Activated CD8-positive, alpha-beta memory T cell treated with anti-CD3 and anti-CD28 coated beads, Interleukin-2, amount 10 ng/mL, durations not matched to agents 7 days and 5 days (primary cell): ENCODE measurements at regions not wholly inside any gene's neighbourhood (a gene's known extent, or its start where the extent isn't known, plus 50 kb on each side); places are given as distances from the start of the nearest gene placed in this dataset.

ENCODE experiments used
- ATAC-seq: fragments of 150-1000 bp; cut with Tn5 transposase; one replicate; pipeline ENCODE4 v1.10.0; 2021; ENCODE audit warnings: moderate library complexity
- CTCF ChIA-PET: fragments of 350-600 bp; sonication (Branson Sonifier 250); formaldehyde crosslinking; loops from one replicate; lab custom pipeline; 2021; ENCODE audit warnings: antibody characterized with exemption; lab: Charles Lee
- DNase-seq: peaks from one replicate; pipeline ENCODE4 v3.0.0-alpha.2; 2020
- H3K27ac Mint-ChIP-seq: one replicate; pipeline ENCODE4 v1.8.0; 2021; ENCODE audit warnings: mild to moderate bottlenecking, mixed read lengths
- H3K27me3 Mint-ChIP-seq: one replicate; pipeline ENCODE4 v1.8.0; 2021; ENCODE audit warnings: mixed read lengths
- H3K36me3 Mint-ChIP-seq: one replicate; pipeline ENCODE4 v1.8.0; 2021; ENCODE audit warnings: mild to moderate bottlenecking, mixed read lengths
- H3K4me1 Mint-ChIP-seq: one replicate; pipeline ENCODE4 v1.8.0; 2021; ENCODE audit warnings: mixed read lengths
- H3K4me3 Mint-ChIP-seq: one replicate; pipeline ENCODE4 v1.8.0; 2021; ENCODE audit warnings: mild to moderate bottlenecking, moderate library complexity, mixed read lengths
- H3K9me3 Mint-ChIP-seq: one replicate; pipeline ENCODE4 v1.8.0; 2022; ENCODE audit warnings: low read depth, mixed read lengths

DNA sequence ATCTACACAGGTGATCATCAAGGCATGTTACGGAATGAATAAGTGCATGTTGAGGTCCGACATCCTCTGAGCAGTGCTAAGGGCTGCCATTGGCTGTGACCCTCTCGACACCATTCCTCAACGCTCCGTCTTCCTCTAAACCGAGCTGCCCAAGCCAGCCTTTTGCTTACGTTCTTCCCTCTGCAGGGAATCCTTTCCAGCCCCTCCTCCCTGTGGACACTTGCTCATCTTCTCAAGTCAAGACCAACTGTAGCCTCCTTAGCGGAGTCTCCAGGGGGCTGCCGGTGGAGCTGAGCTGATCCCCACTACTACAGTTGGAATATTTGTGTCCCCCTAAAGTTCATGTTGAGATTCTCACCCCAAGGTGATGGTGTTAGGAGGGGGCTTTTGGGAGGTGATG lies 781.0 kb downstream of the TBC1D22A start:
- DNase-seq (no peak), ATAC-seq (no peak)
- Mint-ChIP-seq H3K4me3 (no peak overlapping the region), H3K27me3 (no peaks in the 10 kb centered on the region), H3K9me3 (no peaks in the 10 kb centered on the region), H3K36me3 (no peaks in the 10 kb centered on the region), H3K27ac (no peak overlapping the region), H3K4me1 (no peaks in the 10 kb centered on the region)
- CTCF ChIA-PET = no interaction called here

DNA sequence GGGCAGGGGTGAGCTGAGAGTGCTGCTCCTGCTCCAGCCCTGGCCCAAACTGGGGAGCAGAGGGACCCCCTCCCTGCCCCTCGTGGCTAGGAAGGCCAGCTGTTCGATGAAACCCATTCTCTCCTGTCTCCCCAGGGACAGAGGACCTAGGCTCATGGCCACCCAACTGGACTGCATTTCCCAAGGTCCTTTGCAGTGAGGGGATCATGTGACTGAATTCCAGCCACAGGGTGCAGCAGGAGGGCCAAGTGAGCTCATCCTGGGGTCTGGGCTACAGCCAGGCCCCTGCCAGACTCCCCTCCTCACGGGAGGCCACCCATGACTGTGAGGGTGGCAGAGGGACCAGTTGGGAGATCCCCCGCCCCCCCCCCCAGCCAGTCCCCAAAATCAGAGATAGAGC lies 777.6 kb downstream of the TBC1D22A start:
- Mint-ChIP-seq H3K9me3 (peaks cover 3% of the 10 kb centered on the region), H3K4me3 (no peak overlapping the region), H3K36me3 (no peaks in the 10 kb centered on the region), H3K27ac (no peak overlapping the region), H3K27me3 (no peaks in the 10 kb centered on the region), H3K4me1 (no peaks in the 10 kb centered on the region)
- CTCF ChIA-PET = no interaction called here
- DNase-seq (no peak), ATAC-seq (no peak)

DNA sequence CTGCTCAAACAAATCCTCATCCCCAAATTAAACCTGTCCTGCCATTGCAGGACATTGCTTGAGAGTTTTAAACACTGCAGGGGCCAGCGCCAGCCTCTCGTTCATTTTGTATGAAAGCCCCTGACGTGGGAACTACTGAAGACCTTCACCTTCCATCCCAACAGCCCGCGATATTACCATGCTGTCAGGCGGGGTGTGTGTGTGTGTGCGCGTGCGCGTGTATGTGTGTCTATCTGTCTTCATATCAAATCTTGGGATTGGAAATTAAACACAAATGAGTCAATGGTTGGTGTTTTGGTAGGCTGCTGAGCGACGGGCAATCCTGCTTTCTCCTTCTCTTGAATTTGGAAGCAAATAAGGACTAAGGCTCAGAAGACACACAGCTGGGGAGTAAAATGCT lies 776.9 kb downstream of the TBC1D22A start:
- DNase-seq (no peak), ATAC-seq (no peak)
- CTCF ChIA-PET = no interaction called here
- no peaks in the 10 kb centered on the region for H3K4me1 Mint-ChIP-seq
- H3K36me3 Mint-ChIP-seq = no peaks in the 10 kb centered on the region
- H3K4me3 Mint-ChIP-seq = no peak overlapping the region
- H3K27ac Mint-ChIP-seq = no peak overlapping the region
- peaks cover 3% of the 10 kb centered on the region for H3K9me3 Mint-ChIP-seq
- H3K27me3 Mint-ChIP-seq = no peaks in the 10 kb centered on the region

GRCh38 chr22:47535681-47536080 lies 773.2 kb downstream of the TBC1D22A start:
- Mint-ChIP-seq H3K4me1 (no peaks in the 10 kb centered on the region), H3K9me3 (peaks cover 3% of the 10 kb centered on the region), H3K27me3 (no peaks in the 10 kb centered on the region), H3K27ac (no peak overlapping the region), H3K4me3 (no peak overlapping the region), H3K36me3 (no peaks in the 10 kb centered on the region)
- ATAC-seq = no peak
- CTCF ChIA-PET = no interaction called here
- no peak for DNase-seq

DNA sequence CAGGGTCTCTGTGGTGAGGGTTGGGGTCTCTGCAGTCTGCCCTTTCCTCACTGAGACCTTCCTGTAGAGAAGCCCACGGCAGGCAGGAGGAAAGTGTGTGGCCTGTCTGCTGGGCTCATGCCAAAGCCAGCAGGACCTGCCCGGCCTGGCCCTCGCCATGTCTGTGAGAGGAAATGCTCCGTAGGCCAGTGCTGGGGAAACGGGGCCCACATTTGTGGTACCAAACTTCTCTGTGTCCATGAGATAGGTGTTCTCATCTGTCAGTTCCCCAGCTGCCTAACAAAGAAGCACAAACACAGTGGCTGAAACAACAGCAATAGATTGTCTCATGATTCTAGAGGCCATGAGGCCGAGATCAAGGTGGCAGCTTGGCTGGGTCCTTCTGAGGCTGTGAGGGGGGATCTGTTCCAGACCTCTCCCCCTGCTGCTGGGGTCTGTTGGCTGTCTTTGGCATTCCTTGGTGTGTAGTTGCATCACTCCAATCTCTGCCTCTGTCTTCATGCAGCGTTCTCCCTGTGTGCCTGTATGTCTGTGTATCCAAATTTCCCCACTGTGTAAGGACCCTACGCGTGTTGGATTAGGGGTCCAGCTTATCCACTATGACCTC lies 772.5 kb downstream of the TBC1D22A start:
- Mint-ChIP-seq H3K27ac (no peak overlapping the region), H3K4me1 (no peaks in the 10 kb centered on the region), H3K4me3 (no peak overlapping the region), H3K36me3 (no peaks in the 10 kb centered on the region), H3K9me3 (peaks cover 3% of the 10 kb centered on the region), H3K27me3 (no peaks in the 10 kb centered on the region)
- ATAC-seq (no peak), DNase-seq (no peak)
- CTCF ChIA-PET = no interaction called here

DNA sequence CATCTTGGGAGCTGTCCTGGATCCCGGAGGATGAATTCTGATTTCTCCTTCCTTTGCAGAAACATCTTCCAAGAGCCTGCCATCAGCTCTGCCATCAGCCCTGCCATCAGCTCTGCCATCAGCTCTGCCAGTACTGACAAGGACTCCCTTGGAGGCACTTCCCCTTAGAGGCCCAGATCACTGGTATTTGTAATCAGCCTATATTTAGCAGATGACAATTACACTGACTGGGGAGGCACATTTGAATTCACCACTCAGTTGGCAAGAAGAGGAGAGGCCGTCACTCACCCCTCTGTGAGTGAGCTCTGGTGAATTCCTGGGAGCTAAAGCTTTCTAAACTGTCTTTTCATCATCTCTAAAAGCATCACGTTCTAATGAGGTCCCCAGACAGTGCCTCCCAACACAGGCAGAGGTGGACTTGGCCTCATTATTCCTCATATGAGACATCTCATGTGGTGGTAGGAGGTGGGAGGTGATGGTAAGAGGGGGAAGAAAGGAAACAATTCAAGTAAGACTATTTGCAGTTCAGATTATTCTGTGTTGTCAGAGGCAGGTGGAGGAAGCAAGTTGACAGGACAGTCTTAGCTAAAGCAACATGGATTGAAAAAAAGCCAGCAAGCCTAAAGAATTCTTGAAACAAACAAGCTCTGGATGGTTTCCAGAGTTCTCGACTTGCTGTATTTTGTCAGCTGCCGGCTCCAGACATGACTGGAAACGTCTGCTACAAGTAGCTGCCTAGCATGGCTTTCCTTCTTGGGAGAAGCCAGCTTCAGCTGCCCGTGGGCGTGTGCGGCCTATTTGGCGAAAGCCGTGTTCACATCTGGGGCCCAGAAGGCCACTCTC lies 771.7 kb downstream of the TBC1D22A start:
- ATAC-seq (no peak), DNase-seq (no peak)
- Mint-ChIP-seq H3K4me3 (no peak overlapping the region), H3K4me1 (no peaks in the 10 kb centered on the region), H3K27me3 (no peaks in the 10 kb centered on the region), H3K36me3 (no peaks in the 10 kb centered on the region), H3K27ac (no peak overlapping the region), H3K9me3 (peaks cover 3% of the 10 kb centered on the region)
- CTCF ChIA-PET = no interaction called here

DNA sequence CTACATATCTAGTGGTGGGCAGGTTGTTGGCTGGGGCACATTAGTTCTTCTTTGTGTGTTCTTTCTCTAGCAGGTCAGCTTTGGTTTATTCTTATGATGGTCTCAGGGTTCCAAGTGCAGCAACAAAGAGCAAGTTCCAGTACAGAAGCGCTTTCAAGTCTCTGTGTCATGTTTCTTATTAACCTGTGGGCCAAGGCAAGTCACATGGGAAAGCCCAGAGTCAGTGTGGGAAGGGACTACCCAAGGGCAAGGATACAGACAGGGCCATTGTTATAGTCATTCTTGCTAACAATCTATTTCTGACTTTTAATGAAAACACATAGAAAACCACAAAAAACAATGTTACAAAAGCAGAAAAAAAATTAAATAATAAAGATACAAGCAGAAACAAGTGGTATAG lies 754.6 kb downstream of the TBC1D22A start:
- Mint-ChIP-seq H3K9me3 (no peaks in the 10 kb centered on the region), H3K4me3 (no peak overlapping the region), H3K27ac (no peak overlapping the region), H3K36me3 (no peaks in the 10 kb centered on the region), H3K4me1 (no peaks in the 10 kb centered on the region), H3K27me3 (no peaks in the 10 kb centered on the region)
- ATAC-seq = no peak
- DNase-seq = no peak
- CTCF ChIA-PET = no interaction called here

DNA sequence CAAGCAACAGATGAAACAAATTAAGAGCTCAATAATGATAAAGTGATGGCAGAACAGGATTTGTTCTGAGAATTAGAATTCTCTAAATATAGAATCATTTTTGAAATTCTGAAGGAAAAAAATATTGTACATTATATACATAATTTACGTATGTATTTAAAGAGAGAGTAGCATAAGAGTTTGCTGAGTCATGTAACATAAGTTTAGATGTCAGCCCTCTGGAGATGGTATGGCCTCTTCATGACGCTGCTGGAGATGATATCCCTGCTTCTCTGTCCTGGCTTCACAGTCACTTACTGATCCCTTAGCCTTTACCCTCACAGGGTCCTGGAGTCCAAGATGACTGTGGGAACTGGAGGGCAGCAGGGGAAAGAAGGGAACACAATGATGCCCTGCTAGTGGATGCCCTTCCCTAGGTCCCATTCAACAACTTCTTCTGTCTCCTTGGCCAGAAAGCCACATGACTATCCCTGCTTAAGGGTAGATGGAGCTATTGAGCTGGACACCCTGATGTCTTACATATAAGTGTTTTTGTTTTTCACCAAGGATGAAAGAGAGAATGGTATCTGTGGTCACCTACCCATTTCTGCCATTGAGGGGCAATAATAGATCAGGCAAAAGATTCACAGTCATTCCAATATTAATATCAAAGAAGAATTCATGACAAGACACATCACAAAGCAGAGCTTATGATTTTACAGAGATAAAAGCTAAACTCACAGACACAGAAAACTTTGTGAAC lies 753.1 kb downstream of the TBC1D22A start:
- H3K9me3 Mint-ChIP-seq = no peaks in the 10 kb centered on the region
- DNase-seq (no peak), ATAC-seq (no peak)
- H3K27me3 Mint-ChIP-seq = no peaks in the 10 kb centered on the region
- H3K36me3 Mint-ChIP-seq = no peaks in the 10 kb centered on the region
- CTCF ChIA-PET = no interaction called here
- H3K4me3 Mint-ChIP-seq = no peak overlapping the region
- H3K27ac Mint-ChIP-seq = no peak overlapping the region
- no peaks in the 10 kb centered on the region for H3K4me1 Mint-ChIP-seq

DNA sequence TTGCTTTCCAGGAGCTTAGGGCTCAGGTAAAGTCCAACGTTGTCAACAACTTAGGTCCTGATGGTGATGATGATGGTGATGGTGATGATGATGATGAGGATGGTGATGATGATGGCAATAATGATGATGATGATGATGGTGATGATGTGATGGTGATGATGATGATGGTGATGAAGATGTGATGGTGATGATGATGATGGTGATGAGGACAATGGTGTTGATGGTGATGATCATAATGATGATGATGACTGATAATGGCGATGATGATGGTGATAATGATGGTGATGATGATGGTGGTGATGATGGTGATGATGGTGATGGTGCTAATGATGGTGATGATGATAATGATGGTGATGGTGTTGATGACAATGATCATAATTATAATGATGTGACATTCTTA lies 750.2 kb downstream of the TBC1D22A start:
- CTCF ChIA-PET = no interaction called here
- ATAC-seq = no peak
- Mint-ChIP-seq H3K36me3 (no peaks in the 10 kb centered on the region), H3K9me3 (no peaks in the 10 kb centered on the region), H3K27me3 (no peaks in the 10 kb centered on the region), H3K4me3 (no peak overlapping the region), H3K27ac (no peak overlapping the region), H3K4me1 (no peaks in the 10 kb centered on the region)
- no peak for DNase-seq

DNA sequence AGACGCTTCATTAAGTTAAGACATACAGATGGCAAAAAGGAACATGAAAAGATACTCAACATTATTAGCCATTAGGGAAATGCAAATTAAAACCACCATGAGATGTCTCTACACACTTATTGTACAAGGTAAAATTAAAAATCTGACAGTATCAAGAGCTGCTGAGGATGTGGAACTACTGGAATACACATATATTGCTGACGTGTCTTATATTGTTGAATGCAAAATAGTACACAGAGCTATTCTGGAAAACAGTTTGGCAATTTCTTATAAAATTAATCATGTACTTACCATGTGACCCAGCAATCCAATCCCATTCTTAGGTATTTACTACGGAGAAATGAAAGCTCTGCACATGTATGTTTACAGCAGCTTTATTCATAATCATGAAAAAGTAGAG lies 742.5 kb downstream of the TBC1D22A start:
- Mint-ChIP-seq H3K27ac (no peak overlapping the region), H3K27me3 (peaks cover 2% of the 10 kb centered on the region), H3K4me1 (no peaks in the 10 kb centered on the region), H3K4me3 (no peak overlapping the region), H3K9me3 (peaks cover 7% of the 10 kb centered on the region), H3K36me3 (no peaks in the 10 kb centered on the region)
- CTCF ChIA-PET = interaction anchor here (1.2 kb wide), 1 partner anchor 13 kb away, joined by 3 read pairs; no protein-coding TSS in a partner anchor
- DNase-seq = no peak
- ATAC-seq = no peak

GRCh38 chr22:47498969-47499495 lies 736.6 kb downstream of the TBC1D22A start:
- CTCF ChIA-PET = no interaction called here
- no peak overlapping the region for H3K4me3 Mint-ChIP-seq

DNA sequence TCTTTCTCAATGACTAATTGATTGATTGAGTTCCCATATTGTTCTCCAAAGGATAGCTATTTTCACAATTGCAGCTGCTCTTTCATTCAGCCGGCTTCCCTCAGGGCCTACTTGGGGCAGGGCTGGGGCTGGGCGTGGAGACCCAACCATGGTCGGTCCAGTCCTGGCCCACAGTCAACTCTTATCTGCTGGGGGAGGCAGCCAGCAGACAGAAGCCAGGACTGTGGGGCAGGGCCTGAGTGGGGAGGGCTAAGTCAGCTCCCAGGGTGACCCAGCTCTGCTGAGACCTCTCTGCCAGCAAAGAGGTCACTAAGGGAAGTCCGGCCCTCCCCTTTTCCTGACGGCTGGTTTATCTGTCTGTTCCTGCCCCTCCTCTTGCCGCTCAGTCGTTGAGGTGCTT lies 735.2 kb downstream of the TBC1D22A start:
- peaks cover 16% of the 10 kb centered on the region for H3K9me3 Mint-ChIP-seq
- H3K4me1 Mint-ChIP-seq = peaks cover 16% of the 10 kb centered on the region
- ATAC-seq (no peak), DNase-seq (no peak)
- H3K27ac Mint-ChIP-seq = no peak overlapping the region
- CTCF ChIA-PET = no interaction called here
- peaks cover 5% of the 10 kb centered on the region for H3K36me3 Mint-ChIP-seq
- H3K27me3 Mint-ChIP-seq = no peaks in the 10 kb centered on the region
- no peak overlapping the region for H3K4me3 Mint-ChIP-seq

More at GRCh38 chr22:47498969-47499495, 736.6 kb downstream of the TBC1D22A start:
- Mint-ChIP-seq H3K27me3 (peaks cover 2% of the 10 kb centered on the region), H3K9me3 (peaks cover 16% of the 10 kb centered on the region), H3K4me1 (peaks cover 16% of the 10 kb centered on the region), H3K27ac (no peak overlapping the region), H3K36me3 (peaks cover 5% of the 10 kb centered on the region)
- ATAC-seq (no peak), DNase-seq (no peak)

DNA sequence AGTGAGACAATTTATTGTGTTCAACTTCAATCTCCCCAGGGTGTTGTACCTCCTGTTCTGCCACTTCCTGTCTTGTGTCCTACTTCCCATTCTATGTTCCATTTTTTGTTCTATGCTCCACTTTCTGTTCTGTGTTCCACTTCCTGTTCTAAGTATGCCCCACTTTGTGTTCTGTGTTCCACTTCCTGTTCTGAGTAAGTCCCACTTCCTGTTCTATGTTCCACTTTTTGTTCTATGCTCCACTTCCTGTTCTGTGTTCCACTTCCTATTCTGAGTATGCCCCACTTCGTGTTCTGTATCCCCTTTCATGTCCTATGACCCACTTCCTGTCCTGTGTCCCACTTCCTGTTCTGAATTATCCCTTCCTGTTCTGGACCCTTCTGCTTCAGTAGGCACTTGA lies 732.7 kb downstream of the TBC1D22A start:
- H3K4me1 Mint-ChIP-seq = peaks cover 16% of the 10 kb centered on the region
- H3K27ac Mint-ChIP-seq = peak overlapping the region; percentile 37
- no peak for DNase-seq
- CTCF ChIA-PET = no interaction called here
- peaks cover 5% of the 10 kb centered on the region for H3K36me3 Mint-ChIP-seq
- H3K9me3 Mint-ChIP-seq = peaks cover 10% of the 10 kb centered on the region
- H3K4me3 Mint-ChIP-seq = peak overlapping the region; percentile 2
- peaks cover 3% of the 10 kb centered on the region for H3K27me3 Mint-ChIP-seq
- ATAC-seq = no peak
